CD4-positive, alpha-beta T cell treated with Interleukin-4 for 1 hour (primary cell): ENCODE measurements at regions not wholly inside any gene's neighbourhood (a gene's known extent, or its start where the extent isn't known, plus 50 kb on each side); places are given as distances from the start of the nearest gene placed in this dataset.

Experiments
- DNase-seq, 2 donors: peaks; one replicate each; pipeline ENCODE4 v3.0.0-alpha.2; 2020 to 2022

GRCh38 chr5:86786955-86787354 is 169.2 kb downstream of the COX7C start:
- DNase-seq, result no peak

GRCh38 chr5:86795659-86796058 is 177.9 kb downstream of the COX7C start:
- DNase-seq, result no peak

GRCh38 chr5:86797677-86798076 is 179.9 kb downstream of the COX7C start:
- DNase-seq, result no peak

- DNase-seq, result no peak
Observed at GRCh38 chr5:86806206-86806605, 188.5 kb downstream of the COX7C start.

GRCh38 chr5:86807046-86808031 is 189.6 kb downstream of the COX7C start:
- DNase-seq, result no peak

- no peak for DNase-seq
Observed at GRCh38 chr5:86814315-86814714, 196.6 kb downstream of the COX7C start.

GRCh38 chr5:86814907-86815306 is 197.2 kb downstream of the COX7C start:
- no peak for DNase-seq

- no peak for DNase-seq
Observed at GRCh38 chr5:86824637-86825036, 206.9 kb downstream of the COX7C start.

- DNase-seq, result no peak
Observed at GRCh38 chr5:86831128-86831527, 213.4 kb downstream of the COX7C start.

- no peak for DNase-seq
Observed at GRCh38 chr5:86833868-86834267, 216.1 kb downstream of the COX7C start.

GRCh38 chr5:86837610-86838009 is 219.9 kb downstream of the COX7C start:
- no peak for DNase-seq

GRCh38 chr5:86838083-86838482 is 220.3 kb downstream of the COX7C start:
- no peak for DNase-seq

- no peak for DNase-seq
Observed at GRCh38 chr5:86841000-86841644, 223.4 kb downstream of the COX7C start.

GRCh38 chr5:86858442-86858841 is 240.7 kb downstream of the COX7C start:
- no peak for DNase-seq

GRCh38 chr5:86861512-86861911 is 243.8 kb downstream of the COX7C start:
- DNase-seq, result no peak

- no peak for DNase-seq
Observed at GRCh38 chr5:86862093-86862492, 244.4 kb downstream of the COX7C start.

- no peak for DNase-seq
Observed at GRCh38 chr5:86864051-86864450, 246.3 kb downstream of the COX7C start.

GRCh38 chr5:86865256-86865785 is 247.6 kb downstream of the COX7C start:
- DNase-seq, result no peak

- DNase-seq, result no peak
Observed at GRCh38 chr5:86866036-86866435, 248.3 kb downstream of the COX7C start.

- DNase-seq, result no peak
Observed at GRCh38 chr5:86869268-86869667, 251.5 kb downstream of the COX7C start.

GRCh38 chr5:86875539-86875938 is 257.8 kb downstream of the COX7C start:
- DNase-seq, result no peak

GRCh38 chr5:86878250-86878649 is 260.5 kb downstream of the COX7C start:
- no peak for DNase-seq

- no peak for DNase-seq
Observed at GRCh38 chr5:86879086-86879485, 261.3 kb downstream of the COX7C start.

- DNase-seq, result no peak
Observed at GRCh38 chr5:86880344-86880743, 262.6 kb downstream of the COX7C start.
